Endothelial cell of umbilical vein (primary cell): ENCODE measurements at regions not wholly inside any gene's neighbourhood (a gene's known extent, or its start where the extent isn't known, plus 50 kb on each side); places are given as distances from the start of the nearest gene placed in this dataset.

Experiments used
- BruUV-seq: library from RNA; stranded (reverse); fragments of 400-500 nt; replicated peaks from 2 replicates; lab custom pipeline; 2021; lab: Mats Ljungman, UMichigan
- CTCF ChIA-PET: fragments of 300-600, 350-600 bp; sonication (Branson Sonifier 250); formaldehyde crosslinking; loops from one replicate; lab custom pipeline; 2021; ENCODE audit warnings: antibody characterized with exemption, inconsistent platforms; lab: Charles Lee
- POLR2A ChIA-PET: fragments of 300-600, 350-600 bp; sonication (Branson Sonifier 250); formaldehyde crosslinking; loops from one replicate; lab custom pipeline; 2021; ENCODE audit warnings: antibody characterized with exemption, inconsistent platforms; lab: Charles Lee
- DNase-seq: peaks from one replicate; pipeline ENCODE4 v3.0.0-alpha.2; 2011; ENCODE audit warnings: low read depth, low spot score
- FAIRE-seq: peaks from 2 replicates; lab custom pipeline; 2011; peaks lifted over from hg19 to GRCh38; lab: Jason Lieb, UNC
- H2AFZ ChIP-seq: 2 replicates; pipeline ENCODE4 v1.6.0; 2012; ENCODE audit warnings: low read depth, low read length, control low read depth, inconsistent platforms
- H3K27ac ChIP-seq: 2 replicates; pipeline ENCODE4 v1.5.1; 2011; ENCODE audit warnings: low read depth, mild to moderate bottlenecking, control low read depth, low read length, moderate library complexity; ENCODE audit not compliant: insufficient read depth
- H3K27me3 ChIP-seq, 2 experiments: 2 replicates each; pipeline versions ENCODE4 v1.6.0 to v1.6.1; 2011; ENCODE audit warnings: low read length in 2 of 2, mixed read lengths in 1 of 2; ENCODE audit not compliant: control insufficient read depth in 2 of 2, insufficient read depth in 2 of 2
- H3K36me3 ChIP-seq, 2 experiments: 2 replicates in 1 of 2; 3 replicates in 1 of 2; pipeline ENCODE4 v1.5.1; 2011; ENCODE audit warnings: low read length in 2 of 2, mild to moderate bottlenecking in 1 of 2, moderate library complexity in 1 of 2; ENCODE audit not compliant: control insufficient read depth in 2 of 2, insufficient read depth in 2 of 2; ENCODE audit errors: extremely low read depth in 1 of 2
- H3K4me1 ChIP-seq: 3 replicates; pipeline ENCODE4 v1.5.1; 2011; ENCODE audit warnings: mild to moderate bottlenecking, low read length; ENCODE audit not compliant: control insufficient read depth, insufficient read depth; ENCODE audit errors: extremely low read depth
- H3K4me2 ChIP-seq: 2 replicates; pipeline ENCODE4 v1.6.1; 2011; ENCODE audit warnings: low read length, control low read depth, mixed read lengths; ENCODE audit not compliant: insufficient read depth
- H3K4me3 ChIP-seq, 3 experiments: fragments of 200-600 bp in 1 of 3; sonication (generic), shearing (Covaris generic) in 1 of 3; replicated peaks in 1 of 3; 2 replicates each; pipeline ENCODE4 v1.5.1; 2011 to 2016; ENCODE audit warnings: control low read depth in 3 of 3, low read length in 3 of 3, mild to moderate bottlenecking in 2 of 3, inconsistent platforms in 1 of 3, low read depth in 1 of 3, moderate library complexity in 1 of 3; ENCODE audit not compliant: insufficient read depth in 1 of 3
- H3K79me2 ChIP-seq: 2 replicates; pipeline ENCODE4 v1.6.0; 2012; ENCODE audit warnings: low read length, inconsistent platforms; ENCODE audit not compliant: control insufficient read depth, insufficient read depth
- H3K9ac ChIP-seq: replicated peaks from 2 replicates; pipeline ENCODE3; 2011; ENCODE audit warnings: low read length, control low read depth; ENCODE audit not compliant: insufficient read depth; ENCODE audit errors: extremely low read depth
- H3K9me1 ChIP-seq: replicated peaks from 3 replicates; pipeline ENCODE4 v1.6.0; 2011; ENCODE audit warnings: mild to moderate bottlenecking, low read length; ENCODE audit not compliant: control insufficient read depth, insufficient read depth; ENCODE audit errors: extremely low read depth
- H3K9me3 ChIP-seq: replicated peaks from 2 replicates; pipeline ENCODE4 v1.5.1; 2012; ENCODE audit warnings: low read length, inconsistent platforms; ENCODE audit not compliant: control insufficient read depth, insufficient read depth
- H4K20me1 ChIP-seq: replicated peaks from 2 replicates; pipeline ENCODE3; 2011; ENCODE audit warnings: mild to moderate bottlenecking, low read length; ENCODE audit not compliant: control insufficient read depth, insufficient read depth; ENCODE audit errors: extremely low read depth
- CTCF ChIP-seq, 2 donors: IDR thresholded peaks; 1 replicate in 1 of 2; 2 replicates in 1 of 2; pipeline ENCODE4 v1.5.1; 2011; ENCODE audit warnings: low read length in 2 of 2, mild to moderate bottlenecking in 2 of 2, moderate library complexity in 2 of 2, control low read depth in 1 of 2, inconsistent platforms in 1 of 2, low read depth in 1 of 2; ENCODE audit not compliant: insufficient read depth in 1 of 2; ENCODE audit errors: extremely low read depth in 1 of 2
- FOS ChIP-seq: IDR thresholded peaks from 2 replicates; pipeline ENCODE4 v1.6.1; 2011; ENCODE audit warnings: mild to moderate bottlenecking, low read length, moderate library complexity, borderline replicate concordance; ENCODE audit not compliant: insufficient read depth
- POLR2AphosphoS5 ChIP-seq: IDR thresholded peaks from 2 replicates; pipeline ENCODE4 v1.6.1; 2012; ENCODE audit warnings: low read depth, mild to moderate bottlenecking, control low read depth, low read length, moderate library complexity; ENCODE audit not compliant: insufficient read depth
- dilution Hi-C: fragments of 300-500 bp; cut with MboI; formaldehyde crosslinking; loops from one replicate; pipeline ENCODE4 v1.15.0; 2019; ENCODE audit warnings: low sequenced_read_pairs; ENCODE audit not compliant: extremely low pct_ligation_motif_present
- intact Hi-C: fragments of 100-400 bp; cut with micrococcal nuclease; formaldehyde crosslinking; loops from one replicate; pipeline ENCODE4 v1.10.0; 2022

GRCh38 chr3:117553461-117553860 is 843.9 kb downstream of the TUSC7 start:
- CTCF ChIA-PET: interaction anchor here (1.6 to 1.9 kb wide), 2 partner anchors 10 to 167 kb away, joined by 3 to 4 read pairs; no protein-coding TSS in a partner anchor

More at GRCh38 chr3:117553461-117553860, 843.9 kb downstream of the TUSC7 start:
- H4K20me1 ChIP-seq: no peaks in the 10 kb centered on the region
- H3K79me2 ChIP-seq: no peaks in the 10 kb centered on the region
- dilution Hi-C loops: no loop called here
- no peaks in the 10 kb centered on the region for H3K4me1 ChIP-seq
- no peak overlapping the region for H3K9ac ChIP-seq
- peak; percentile 12 for FAIRE-seq
- DNase-seq: peak; percentile 12
- no peak overlapping the region for H3K4me3 ChIP-seq
- H3K9me3 ChIP-seq: no peaks in the 10 kb centered on the region
- H3K36me3 ChIP-seq: no peaks in the 10 kb centered on the region
- no peaks in the 10 kb centered on the region for H3K27me3 ChIP-seq
- TF ChIP-seq CTCF (IDR thresholded peaks at IDR 0.05; ENCODE audit: extremely low read depth in 1 of 2, insufficient read depth in 1 of 2, low read depth in 1 of 2, low read length in 2 of 2): no peak
- TF ChIP-seq POLR2AphosphoS5: no peak
- TF ChIP-seq FOS: peak; percentile 63
- H2AFZ ChIP-seq: no peak overlapping the region
- POLR2A ChIA-PET: no interaction called here
- H3K4me2 ChIP-seq: no peak overlapping the region
- H3K27ac ChIP-seq: no peak overlapping the region
- BruUV-seq: no TSS peak
- H3K9me1 ChIP-seq: no peaks in the 10 kb centered on the region
- intact Hi-C loops: no loop called here
